ENCODE measurements at regions not wholly inside any gene's neighbourhood (a gene's known extent, or its start where the extent isn't known, plus 50 kb on each side); places are given as distances from the start of the nearest gene placed in this dataset.

GRCh38 chr5:4781299-4781698, 358.8 kb upstream of the ADAMTS16 start:
- H3K36me3 ChIP-seq, result no peaks in the 10 kb centered on the region
- H3K4me1 ChIP-seq, result no peaks in the 10 kb centered on the region
- no peaks in the 10 kb centered on the region for H3K27me3 ChIP-seq
- H3K9me3 ChIP-seq, result no peaks in the 10 kb centered on the region
- TF ChIP-seq CTCF (IDR thresholded peaks at IDR 0.05) (no peak), POLR2A (IDR thresholded peaks at IDR 0.05) (no peak)
- no peak for DNase-seq
- H3K27ac ChIP-seq, result no peak overlapping the region
- H3K4me3 ChIP-seq, result no peak overlapping the region

GRCh38 chr5:4785971-4786370, 354.2 kb upstream of the ADAMTS16 start:
- Histone ChIP-seq H3K4me1 (no peaks in the 10 kb centered on the region), H3K9me3 (no peaks in the 10 kb centered on the region), H3K4me3 (no peak overlapping the region), H3K36me3 (no peaks in the 10 kb centered on the region), H3K27me3 (no peaks in the 10 kb centered on the region), H3K27ac (no peak overlapping the region)
- no peak for DNase-seq
- TF ChIP-seq CTCF (IDR thresholded peaks at IDR 0.05) (no peak), POLR2A (IDR thresholded peaks at IDR 0.05) (no peak)

- TF ChIP-seq POLR2A (IDR thresholded peaks at IDR 0.05) (no peak), CTCF (IDR thresholded peaks at IDR 0.05) (no peak)
These were observed 342.7 kb upstream of the ADAMTS16 start for GRCh38 chr5:4797445-4797844.

GRCh38 chr5:4802044-4802443, 338.1 kb upstream of the ADAMTS16 start:
- Histone ChIP-seq H3K4me1 (no peaks in the 10 kb centered on the region), H3K4me3 (no peak overlapping the region), H3K36me3 (no peaks in the 10 kb centered on the region), H3K27me3 (no peaks in the 10 kb centered on the region), H3K27ac (no peak overlapping the region), H3K9me3 (no peaks in the 10 kb centered on the region)
- TF ChIP-seq POLR2A (IDR thresholded peaks at IDR 0.05) (no peak), CTCF (IDR thresholded peaks at IDR 0.05) (no peak)
- DNase-seq, result no peak

More at GRCh38 chr5:4797445-4797844, 342.7 kb upstream of the ADAMTS16 start:
- no peak for DNase-seq
- no peak overlapping the region for H3K27ac ChIP-seq
- no peaks in the 10 kb centered on the region for H3K36me3 ChIP-seq
- no peaks in the 10 kb centered on the region for H3K9me3 ChIP-seq
- no peaks in the 10 kb centered on the region for H3K4me1 ChIP-seq
- no peaks in the 10 kb centered on the region for H3K27me3 ChIP-seq
- no peak overlapping the region for H3K4me3 ChIP-seq

GRCh38 chr5:4804691-4805360, 335.3 kb upstream of the ADAMTS16 start:
- Histone ChIP-seq H3K9me3 (no peaks in the 10 kb centered on the region), H3K27ac (no peak overlapping the region), H3K27me3 (no peaks in the 10 kb centered on the region), H3K36me3 (no peaks in the 10 kb centered on the region), H3K4me1 (no peaks in the 10 kb centered on the region), H3K4me3 (no peak overlapping the region)
- no peak for DNase-seq
- TF ChIP-seq CTCF (IDR thresholded peaks at IDR 0.05), result no peak

- Histone ChIP-seq H3K4me1 (no peaks in the 10 kb centered on the region), H3K27me3 (no peaks in the 10 kb centered on the region), H3K27ac (no peak overlapping the region), H3K36me3 (no peaks in the 10 kb centered on the region), H3K4me3 (no peak overlapping the region), H3K9me3 (no peaks in the 10 kb centered on the region)
- TF ChIP-seq CTCF (IDR thresholded peaks at IDR 0.05) (no peak), POLR2A (IDR thresholded peaks at IDR 0.05) (no peak)
- DNase-seq, result no peak
These were observed 325.1 kb upstream of the ADAMTS16 start for GRCh38 chr5:4815002-4815401.

Data from Peyer's patch (tissue), 4 donors.